ENCODE measurements at regions not wholly inside any gene's neighbourhood (a gene's known extent, or its start where the extent isn't known, plus 50 kb on each side); places are given as distances from the start of the nearest gene placed in this dataset.
A peak's percentile ranks its signal among the peaks of the same experiment; 100 is the strongest.
"Not testable (repeated sequence)": the region's sequence is repeated elsewhere in the genome, so short reads cannot be mapped to it uniquely, and the experiment has no call there.

GRCh38 chr1:165147799-165148198 lies 208.7 kb downstream of the LMX1A start:
- DNase-seq (ENCODE audit: low spot score), result no peak

GRCh38 chr1:165144757-165145397 lies 211.6 kb downstream of the LMX1A start:
- DNase-seq (ENCODE audit: low spot score), result peak; percentile 75

GRCh38 chr1:165143437-165144065 lies 213.0 kb downstream of the LMX1A start:
- DNase-seq (ENCODE audit: low spot score), result no peak

GRCh38 chr1:165138960-165139359 lies 217.6 kb downstream of the LMX1A start:
- DNase-seq (ENCODE audit: low spot score), result no peak

- no peak for DNase-seq (ENCODE audit: low spot score)
Measured at GRCh38 chr1:165137551-165138316, 218.8 kb downstream of the LMX1A start.

- no peak for DNase-seq (ENCODE audit: low spot score)
Measured at GRCh38 chr1:165134431-165134830, 222.1 kb downstream of the LMX1A start.

DNA sequence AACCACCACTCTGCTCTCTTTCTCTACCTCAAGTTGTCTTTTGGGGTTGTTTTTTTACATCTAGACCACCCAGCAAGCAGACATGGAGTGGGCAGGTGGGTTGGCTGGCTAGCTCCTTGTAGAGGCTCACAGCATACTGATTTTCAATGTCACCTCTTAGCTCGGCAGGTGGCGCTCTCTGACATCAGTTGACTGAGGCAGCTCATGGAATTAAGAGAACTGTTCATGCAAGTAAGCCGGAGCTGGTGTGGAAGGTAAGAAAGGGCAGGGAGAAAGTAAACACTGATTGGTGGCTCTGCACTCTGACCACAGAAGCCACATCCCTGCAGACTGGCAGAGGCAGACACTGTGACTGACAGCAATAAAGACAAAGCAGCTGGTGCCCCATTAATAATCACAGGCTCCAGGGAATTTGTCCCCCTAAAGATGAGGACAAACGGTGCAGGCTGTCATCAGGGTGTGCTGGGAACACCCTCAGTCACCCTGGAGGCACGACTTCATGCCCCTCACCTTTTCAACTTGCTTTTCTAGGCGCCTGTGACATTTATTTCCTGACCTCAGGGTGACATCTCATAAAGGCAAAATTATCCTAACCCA lies 226.8 kb downstream of the LMX1A start:
- peak; percentile 85 for DNase-seq (ENCODE audit: low spot score)

- DNase-seq (ENCODE audit: low spot score), result no peak
Measured at GRCh38 chr1:165124772-165125171, 231.7 kb downstream of the LMX1A start.

DNA sequence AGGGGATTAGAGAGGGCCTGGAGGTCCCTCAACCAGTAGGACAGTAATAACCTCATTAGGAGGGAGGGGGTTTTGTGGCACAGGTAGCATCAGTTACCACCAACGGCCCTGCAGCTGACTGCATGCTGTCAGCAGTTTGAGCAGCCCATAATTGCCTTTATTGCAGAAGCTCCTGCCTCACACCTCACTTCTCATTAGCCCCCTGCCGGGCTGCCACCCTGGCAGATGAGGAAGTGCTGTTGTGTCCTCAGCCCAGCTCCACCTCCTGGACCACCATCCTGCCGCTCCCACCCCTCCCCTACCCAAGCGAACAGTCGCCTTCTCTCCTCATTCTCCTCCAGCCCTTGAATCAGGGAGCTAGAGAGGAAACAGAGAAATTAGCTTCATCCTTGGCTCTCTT lies 237.4 kb downstream of the LMX1A start:
- no peak for DNase-seq (ENCODE audit: low spot score)

DNA sequence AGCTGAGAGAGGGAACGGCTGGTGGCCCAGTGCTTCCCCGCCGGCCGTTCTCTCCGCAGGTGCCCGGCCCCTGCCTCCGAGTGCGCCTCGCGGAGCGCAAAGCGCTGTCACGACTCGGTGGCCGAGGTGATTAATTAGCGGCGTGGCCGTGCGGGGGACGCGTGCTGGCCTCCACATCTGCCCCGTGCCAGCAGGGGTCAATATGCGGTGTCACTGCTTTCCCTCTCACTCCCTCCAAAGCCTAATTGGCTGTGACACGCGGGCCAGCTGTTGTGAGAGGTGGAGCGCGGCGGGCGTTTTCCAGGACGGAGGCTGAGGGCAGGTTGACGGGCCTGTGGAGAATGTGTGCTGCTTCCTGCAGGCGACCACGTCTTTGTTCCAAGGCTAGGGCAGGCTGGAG lies 239.0 kb downstream of the LMX1A start:
- peak; percentile 74 for DNase-seq (ENCODE audit: low spot score)

GRCh38 chr1:165116732-165117131 lies 239.8 kb downstream of the LMX1A start:
- DNase-seq (ENCODE audit: low spot score), result no peak

DNA sequence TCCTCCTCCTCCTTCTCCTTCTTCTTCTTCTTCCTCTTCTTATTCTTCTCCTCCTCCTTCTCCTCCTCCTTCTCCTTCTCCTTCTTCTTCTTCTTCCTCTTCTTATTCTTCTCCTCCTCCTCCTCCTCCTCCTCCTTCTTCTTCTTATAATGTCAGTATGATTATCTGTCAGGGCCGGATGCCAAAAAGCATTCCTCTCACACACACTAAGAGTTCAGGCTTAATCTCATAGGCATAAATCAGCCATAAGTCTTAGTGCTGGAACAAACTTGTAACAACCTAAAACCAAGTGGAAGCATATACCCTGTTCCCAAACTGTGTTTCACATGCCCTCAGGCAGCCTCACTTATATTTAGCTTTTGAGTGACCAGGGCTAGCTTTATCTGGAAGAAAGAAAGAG lies 240.3 kb downstream of the LMX1A start:
- DNase-seq (ENCODE audit: low spot score), result no peak

- DNase-seq (ENCODE audit: low spot score), result no peak
Measured at GRCh38 chr1:165114889-165115285, 241.6 kb downstream of the LMX1A start.

- peak; percentile 65 for DNase-seq (ENCODE audit: low spot score)
Measured at GRCh38 chr1:165114022-165114888, 242.3 kb downstream of the LMX1A start.

GRCh38 chr1:165112260-165112659 lies 244.3 kb downstream of the LMX1A start:
- no peak for DNase-seq (ENCODE audit: low spot score)

- DNase-seq (ENCODE audit: low spot score), result no peak
Measured at GRCh38 chr1:165109013-165109412, 247.5 kb downstream of the LMX1A start.

- not testable (repeated sequence) for DNase-seq (ENCODE audit: low spot score)
Measured at GRCh38 chr1:165092542-165093162, 263.9 kb downstream of the LMX1A start.

DNA sequence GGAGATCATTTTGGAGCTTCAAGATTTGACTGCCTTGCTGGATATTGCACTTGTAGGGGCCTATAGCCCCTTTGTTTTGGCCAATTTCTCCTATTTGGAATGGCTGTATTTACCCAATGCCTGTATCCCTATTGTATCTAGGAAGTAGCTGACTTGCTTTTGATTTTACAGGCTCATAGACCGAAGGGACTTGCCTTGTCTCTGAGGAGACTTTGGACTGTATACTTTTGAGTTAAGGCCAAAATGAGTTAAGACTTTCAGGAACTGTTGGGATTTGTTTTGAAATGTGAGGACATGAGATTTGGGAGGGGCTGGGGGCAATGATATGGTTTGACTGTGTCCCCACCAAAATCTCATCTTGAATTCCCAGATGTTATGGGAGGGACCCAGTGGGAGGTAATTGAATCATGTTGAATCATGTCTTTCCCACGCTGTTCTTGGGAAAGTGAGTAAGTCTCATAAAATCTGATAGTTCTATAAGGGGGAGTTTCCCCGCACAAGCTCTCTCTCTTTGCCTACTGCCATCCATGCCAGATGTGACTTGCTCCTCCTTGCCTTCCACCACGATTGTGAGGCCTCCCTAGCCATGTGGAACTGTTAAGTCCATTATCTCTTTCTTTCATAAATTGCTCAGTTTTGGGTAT lies 276.1 kb downstream of the LMX1A start:
- no peak for DNase-seq (ENCODE audit: low spot score)

DNA sequence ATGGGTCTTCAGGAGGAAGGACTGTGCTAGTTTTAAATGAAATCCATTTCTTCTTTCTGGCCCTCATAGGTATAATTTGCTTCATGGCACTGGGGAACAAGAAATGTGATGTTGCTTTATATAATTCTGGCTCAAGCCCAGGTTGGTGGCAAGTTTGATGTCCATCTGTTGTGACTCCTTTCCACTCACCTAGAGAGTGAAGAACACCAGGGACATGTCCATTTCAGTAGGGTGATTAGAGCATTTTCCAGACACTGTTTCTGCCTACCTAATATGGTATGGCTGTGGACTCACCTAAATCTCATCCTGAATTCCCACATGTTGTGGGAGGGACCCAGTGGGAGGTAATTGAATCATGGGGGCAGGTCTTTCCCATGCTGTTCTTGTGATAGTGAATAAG lies 278.1 kb downstream of the LMX1A start:
- no peak for DNase-seq (ENCODE audit: low spot score)

DNA sequence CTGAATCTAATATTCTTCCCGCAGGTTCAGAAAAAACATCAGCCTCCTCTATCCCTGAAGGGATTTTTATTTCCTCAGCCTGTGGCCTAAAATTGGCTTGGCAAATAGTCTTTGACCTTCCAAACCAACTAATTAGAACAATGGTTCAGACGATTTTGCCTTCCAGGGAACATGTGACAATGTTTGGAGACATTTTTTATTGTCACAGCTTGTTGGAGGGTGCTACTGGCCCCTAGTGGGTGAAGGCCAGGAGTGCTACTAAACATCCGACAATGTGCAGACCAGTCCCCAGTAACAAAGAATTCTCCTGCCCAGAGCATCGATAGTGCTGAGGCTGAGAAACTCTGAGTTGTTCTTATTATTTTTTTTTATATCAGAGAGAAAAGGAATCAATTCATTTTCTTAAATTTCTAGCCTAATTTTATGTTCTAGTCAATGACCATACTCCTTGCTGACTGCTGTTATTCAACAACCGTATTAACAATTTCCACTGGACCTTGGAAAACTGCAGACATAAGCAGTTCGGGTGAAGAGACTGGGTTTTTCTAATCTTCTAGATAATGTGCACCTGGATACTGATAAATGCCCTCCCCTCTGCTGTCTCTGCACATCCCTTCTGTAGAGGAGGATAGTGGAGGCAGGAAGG lies 280.7 kb downstream of the LMX1A start:
- no peak for DNase-seq (ENCODE audit: low spot score)
